HEK293 (cell line): ENCODE measurements at regions not wholly inside any gene's neighbourhood (a gene's known extent, or its start where the extent isn't known, plus 50 kb on each side); places are given as distances from the start of the nearest gene placed in this dataset.

Experiments
- CTCF ChIA-PET: fragments of 350-600 bp; formaldehyde crosslinking; extraction: SDS; loops from one replicate; lab custom pipeline; 2021; ENCODE audit warnings: antibody characterized with exemption; lab: Yijun Ruan, JAX
- POLR2A ChIA-PET: fragments of 300-600 bp; formaldehyde crosslinking; extraction: SDS; loops from one replicate; lab custom pipeline; 2020; ENCODE audit warnings: antibody characterized with exemption, inconsistent platforms; lab: Yijun Ruan, JAX
- H3K27ac ChIP-seq: fragments of 200-500 bp; sonication (Bioruptor generic); 2 replicates; pipeline ENCODE4 v1.5.1; 2014; ENCODE audit warnings: low read depth, low read length, control low read depth, inconsistent platforms; ENCODE audit errors: extremely low read depth
- H3K36me3 ChIP-seq, 2 experiments: fragments of 200-500 bp in 1 of 2; sonication (Bioruptor generic) in 1 of 2; 1 replicate in 1 of 2; 2 replicates in 1 of 2; pipeline ENCODE4 v1.5.1; 2014 to 2017; ENCODE audit warnings: inconsistent platforms in 2 of 2, low read length in 2 of 2; ENCODE audit not compliant: control insufficient read depth in 2 of 2, insufficient read depth in 1 of 2
- H3K4me1 ChIP-seq: fragments of 200-500 bp; sonication (Bioruptor generic); 2 replicates; pipeline ENCODE4 v1.5.1; 2014; ENCODE audit warnings: mild to moderate bottlenecking, low read length, inconsistent platforms; ENCODE audit not compliant: control insufficient read depth, insufficient read depth
- H3K4me3 ChIP-seq: 2 replicates; pipeline ENCODE4 v1.5.1; 2011; ENCODE audit warnings: low read depth, mild to moderate bottlenecking, control low read depth, low read length, moderate library complexity
- H3K9me3 ChIP-seq: fragments of 200-500 bp; sonication (Bioruptor generic); 2 replicates; pipeline ENCODE4 v1.5.1; 2014; ENCODE audit warnings: low read depth, low read length, inconsistent platforms; ENCODE audit not compliant: control insufficient read depth, insufficient read depth
- BCL11B ChIP-seq: fragments of 450-650 bp; formaldehyde crosslinking; IDR thresholded peaks from 2 replicates; pipeline ENCODE4 v1.5.1; 2016; ENCODE audit warnings: low read depth, missing biosample characterization, missing genetic modification characterization
- GLIS2 ChIP-seq: fragments of 450-650 bp; formaldehyde crosslinking; IDR thresholded peaks from 2 replicates; pipeline ENCODE4 v1.5.1; 2016; ENCODE audit warnings: missing biosample characterization, missing genetic modification characterization
- IKZF3 ChIP-seq: fragments of 450-650 bp; IDR thresholded peaks from 2 replicates; pipeline ENCODE4 v1.5.0; 2018; ENCODE audit warnings: missing biosample characterization, mild to moderate bottlenecking, missing genetic modification characterization, moderate library complexity
- KLF9 ChIP-seq: fragments of 450-650 bp; formaldehyde crosslinking; IDR thresholded peaks from 2 replicates; pipeline ENCODE4 v1.5.1; 2016; ENCODE audit warnings: missing biosample characterization, missing genetic modification characterization, low read depth
- OSR2 ChIP-seq: fragments of 450-650 bp; formaldehyde crosslinking; IDR thresholded peaks from 2 replicates; pipeline ENCODE4 v1.5.1; 2016; ENCODE audit warnings: missing biosample characterization, missing genetic modification characterization
- PATZ1 ChIP-seq: fragments of 450-650 bp; formaldehyde crosslinking; IDR thresholded peaks from 2 replicates; pipeline ENCODE4 v1.5.1; 2016; ENCODE audit warnings: missing biosample characterization, missing genetic modification characterization
- SP2 ChIP-seq: fragments of 450-650 bp; formaldehyde crosslinking; IDR thresholded peaks from 2 replicates; pipeline ENCODE4 v1.5.1; 2016; ENCODE audit warnings: missing biosample characterization, missing genetic modification characterization
- SP3 ChIP-seq: fragments of 450-650 bp; formaldehyde crosslinking; IDR thresholded peaks from 2 replicates; pipeline ENCODE4 v1.5.1; 2016; ENCODE audit warnings: missing biosample characterization, missing genetic modification characterization
- ZBTB1 ChIP-seq: fragments of 450-650 bp; formaldehyde crosslinking; IDR thresholded peaks from 2 replicates; pipeline ENCODE4 v1.5.1; 2016; ENCODE audit warnings: missing biosample characterization, missing genetic modification characterization
- ZBTB17 ChIP-seq: fragments of 450-650 bp; formaldehyde crosslinking; IDR thresholded peaks from 2 replicates; pipeline ENCODE4 v1.5.1; 2016; ENCODE audit warnings: missing biosample characterization, missing genetic modification characterization
- ZBTB48 ChIP-seq: fragments of 450-650 bp; formaldehyde crosslinking; IDR thresholded peaks from 2 replicates; pipeline ENCODE4 v1.5.1; 2016; ENCODE audit warnings: missing biosample characterization, missing genetic modification characterization
- ZFHX2 ChIP-seq: fragments of 450-650 bp; formaldehyde crosslinking; conservative IDR thresholded peaks from 2 replicates; pipeline ENCODE4 v1.5.1; 2016; ENCODE audit warnings: missing biosample characterization, missing genetic modification characterization
- ZNF169 ChIP-seq: fragments of 450-650 bp; formaldehyde crosslinking; IDR thresholded peaks from 2 replicates; pipeline ENCODE4 v1.5.1; 2016; ENCODE audit warnings: missing biosample characterization, missing genetic modification characterization
- ZNF248 ChIP-seq: fragments of 450-650 bp; formaldehyde crosslinking; IDR thresholded peaks from 2 replicates; pipeline ENCODE4 v1.5.1; 2017; ENCODE audit warnings: missing biosample characterization, missing genetic modification characterization
- ZNF292 ChIP-seq: fragments of 450-650 bp; formaldehyde crosslinking; IDR thresholded peaks from 2 replicates; pipeline ENCODE4 v1.5.1; 2016; ENCODE audit warnings: low read depth, missing biosample characterization, missing genetic modification characterization, borderline replicate concordance
- ZNF391 ChIP-seq: fragments of 450-650 bp; formaldehyde crosslinking; IDR thresholded peaks from 2 replicates; pipeline ENCODE4 v1.5.1; 2016; ENCODE audit warnings: low read depth, missing biosample characterization, missing genetic modification characterization, borderline replicate concordance
- ZNF488 ChIP-seq: fragments of 450-650 bp; formaldehyde crosslinking; IDR thresholded peaks from 2 replicates; pipeline ENCODE4 v1.5.1; 2016; ENCODE audit warnings: missing biosample characterization, missing genetic modification characterization
- ZNF513 ChIP-seq: fragments of 450-650 bp; IDR thresholded peaks from 2 replicates; pipeline ENCODE4 v1.5.1; 2018; ENCODE audit warnings: missing biosample characterization, missing genetic modification characterization
- ZNF624 ChIP-seq: fragments of 450-650 bp; formaldehyde crosslinking; IDR thresholded peaks from 2 replicates; pipeline ENCODE4 v1.5.1; 2017; ENCODE audit warnings: missing biosample characterization, missing genetic modification characterization
- ZNF670 ChIP-seq: fragments of 450-650 bp; formaldehyde crosslinking; IDR thresholded peaks from 2 replicates; pipeline ENCODE4 v1.5.1; 2016; ENCODE audit warnings: missing biosample characterization, missing genetic modification characterization, low read depth
- ZSCAN30 ChIP-seq: fragments of 450-650 bp; IDR thresholded peaks from 2 replicates; pipeline ENCODE4 v1.5.1; 2018; ENCODE audit warnings: missing biosample characterization, mild to moderate bottlenecking, missing genetic modification characterization, moderate library complexity

- TF ChIP-seq ZNF488 (tag by site-specific recombination) (no peak), SP2 (no peak), ZBTB48 (tag by site-specific recombination) (no peak), BCL11B (tag by site-specific recombination) (no peak), PATZ1 (tag by site-specific recombination) (no peak), ZNF624 (tag by site-specific recombination) (no peak)
Measured at GRCh38 chr6:112485827-112486212, 138.7 kb downstream of the RFPL4B start (continued).

- CTCF ChIA-PET: interaction anchor here (0.7 kb wide), 2 partner anchors 132 to 306 kb away, joined by 3 read pairs; no protein-coding TSS in a partner anchor
- no peaks in the 10 kb centered on the region for H3K9me3 ChIP-seq
Measured at GRCh38 chr6:112486454-112486853, 139.3 kb downstream of the RFPL4B start.

GRCh38 chr6:112488238-112488637, 141.1 kb downstream of the RFPL4B start:
- no peaks in the 10 kb centered on the region for H3K4me1 ChIP-seq
- no peaks in the 10 kb centered on the region for H3K36me3 ChIP-seq
- no peaks in the 10 kb centered on the region for H3K9me3 ChIP-seq
- CTCF ChIA-PET: no interaction called here
- POLR2A ChIA-PET: no interaction called here
- no peak overlapping the region for H3K4me3 ChIP-seq
- no peak overlapping the region for H3K27ac ChIP-seq
- TF ChIP-seq ZNF169: no peak
- TF ChIP-seq ZBTB1 (tag by site-specific recombination): no peak
- no peak for TF ChIP-seq ZNF292
- TF ChIP-seq ZFHX2 (tag by site-specific recombination): no peak
- no peak for TF ChIP-seq ZNF248 (tag by site-specific recombination)
- TF ChIP-seq, all 188 proteins: peak for 0

More at GRCh38 chr6:112486454-112486853, 139.3 kb downstream of the RFPL4B start:
- TF ChIP-seq ZNF391 (tag by site-specific recombination) (no peak), ZNF670 (tag by site-specific recombination) (no peak), SP3 (tag by site-specific recombination) (no peak), ZSCAN30 (tag by site-specific recombination) (no peak), ZBTB17 (tag by site-specific recombination) (no peak), KLF9 (tag by site-specific recombination) (no peak)
- no peaks in the 10 kb centered on the region for H3K36me3 ChIP-seq
- POLR2A ChIA-PET: no interaction called here
- no peaks in the 10 kb centered on the region for H3K4me1 ChIP-seq
- no peak overlapping the region for H3K4me3 ChIP-seq
- no peak overlapping the region for H3K27ac ChIP-seq

- Histone ChIP-seq H3K9me3 (no peaks in the 10 kb centered on the region), H3K4me3 (no peak overlapping the region), H3K27ac (no peak overlapping the region), H3K36me3 (no peaks in the 10 kb centered on the region), H3K4me1 (peaks cover 3% of the 10 kb centered on the region; the same call in 1 of the 2 replicates)
- ChIA-PET POLR2A (no interaction called here), CTCF (interaction anchor here (0.6 to 1.4 kb wide), 3 partner anchors 117 to 706 kb away, joined by 3 to 6 read pairs (median 4); no protein-coding TSS in a partner anchor)
- TF ChIP-seq ZNF513 (tag by site-specific recombination) (no peak), ZNF292 (no peak), GLIS2 (tag by site-specific recombination) (no peak), OSR2 (tag by site-specific recombination) (no peak), IKZF3 (tag by site-specific recombination) (0 out of 2 replicates have a peak, but pooled peaks have one; percentile 20)
Measured at GRCh38 chr6:112501705-112502104, 154.6 kb downstream of the RFPL4B start.
